ENCODE measurements at regions not wholly inside any gene's neighbourhood (a gene's known extent, or its start where the extent isn't known, plus 50 kb on each side); places are given as distances from the start of the nearest gene placed in this dataset.

DNA sequence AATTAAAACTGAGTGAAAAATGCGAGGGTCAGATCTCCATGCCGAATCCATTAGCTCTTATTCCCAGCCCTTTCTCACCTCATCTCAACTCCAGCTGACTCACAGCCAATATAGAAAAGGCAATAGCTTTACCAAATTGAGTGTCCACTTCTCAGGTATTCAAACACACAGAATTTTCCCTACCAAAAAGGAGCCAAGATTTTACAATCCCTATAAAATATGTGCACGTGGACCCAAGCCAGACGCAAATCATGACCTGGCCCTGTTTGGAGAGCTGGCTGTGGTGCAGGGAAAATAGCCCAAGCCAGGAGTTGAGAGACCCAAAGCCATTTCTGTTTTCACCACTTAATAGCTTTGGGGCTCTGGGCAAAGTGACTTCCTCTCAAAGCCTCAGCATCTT lies 379.7 kb upstream of the AUTS2 start:
- intact Hi-C loops (cut with DNase I; ENCODE audit: low total_unique reads) = no loop called here
- no peak for DNase-seq
- in situ Hi-C loops (cut with MboI; ENCODE audit: low sequenced_read_pairs in 4 of 4) = no loop called here

GRCh38 chr7:69219381-69219780 lies 378.9 kb upstream of the AUTS2 start:
- no peak overlapping the region for H3K27ac ChIP-seq
- intact Hi-C loops (cut with DNase I; ENCODE audit: low total_unique reads) = no loop called here
- H3K27me3 ChIP-seq = no peaks in the 10 kb centered on the region
- ATAC-seq = no peak
- no peak overlapping the region for H3K4me3 ChIP-seq
- H3K9me3 ChIP-seq = no peaks in the 10 kb centered on the region
- TF ChIP-seq, protein P1, sequence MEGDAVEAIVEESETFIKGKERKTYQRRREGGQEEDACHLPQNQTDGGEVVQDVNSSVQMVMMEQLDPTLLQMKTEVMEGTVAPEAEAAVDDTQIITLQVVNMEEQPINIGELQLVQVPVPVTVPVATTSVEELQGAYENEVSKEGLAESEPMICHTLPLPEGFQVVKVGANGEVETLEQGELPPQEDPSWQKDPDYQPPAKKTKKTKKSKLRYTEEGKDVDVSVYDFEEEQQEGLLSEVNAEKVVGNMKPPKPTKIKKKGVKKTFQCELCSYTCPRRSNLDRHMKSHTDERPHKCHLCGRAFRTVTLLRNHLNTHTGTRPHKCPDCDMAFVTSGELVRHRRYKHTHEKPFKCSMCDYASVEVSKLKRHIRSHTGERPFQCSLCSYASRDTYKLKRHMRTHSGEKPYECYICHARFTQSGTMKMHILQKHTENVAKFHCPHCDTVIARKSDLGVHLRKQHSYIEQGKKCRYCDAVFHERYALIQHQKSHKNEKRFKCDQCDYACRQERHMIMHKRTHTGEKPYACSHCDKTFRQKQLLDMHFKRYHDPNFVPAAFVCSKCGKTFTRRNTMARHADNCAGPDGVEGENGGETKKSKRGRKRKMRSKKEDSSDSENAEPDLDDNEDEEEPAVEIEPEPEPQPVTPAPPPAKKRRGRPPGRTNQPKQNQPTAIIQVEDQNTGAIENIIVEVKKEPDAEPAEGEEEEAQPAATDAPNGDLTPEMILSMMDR (IDR thresholded peaks at IDR 0.05 in 4 of 5, conservative IDR thresholded peaks at IDR 0.05 in 1 of 5) = no peak
- no peak for TF ChIP-seq POLR2A (IDR thresholded peaks at IDR 0.05)
- no peaks in the 10 kb centered on the region for H3K36me3 ChIP-seq
- DNase-seq = no peak
- H3K4me1 ChIP-seq = no peaks in the 10 kb centered on the region
- in situ Hi-C loops (cut with MboI; ENCODE audit: low sequenced_read_pairs in 4 of 4) = no loop called here

More for the DNA sequence above, 379.7 kb upstream of the AUTS2 start:
- no peak for ATAC-seq
- Histone ChIP-seq H3K27me3 (no peaks in the 10 kb centered on the region), H3K4me3 (no peak overlapping the region), H3K4me1 (no peaks in the 10 kb centered on the region), H3K9me3 (no peaks in the 10 kb centered on the region), H3K27ac (no peak overlapping the region), H3K36me3 (no peaks in the 10 kb centered on the region)
- no peak for TF ChIP-seq POLR2A (IDR thresholded peaks at IDR 0.05)
- TF ChIP-seq, protein P1 (IDR thresholded peaks at IDR 0.05 in 4 of 5, conservative IDR thresholded peaks at IDR 0.05 in 1 of 5) = no peak

- intact Hi-C loops (cut with DNase I; ENCODE audit: low total_unique reads) (no loop called here), in situ Hi-C loops (cut with MboI; ENCODE audit: low sequenced_read_pairs in 4 of 4) (no loop called here)
- no peak overlapping the region for H3K27ac ChIP-seq
- H3K4me1 ChIP-seq = no peaks in the 10 kb centered on the region
- no peaks in the 10 kb centered on the region for H3K27me3 ChIP-seq
- no peaks in the 10 kb centered on the region for H3K9me3 ChIP-seq
- no peak for ATAC-seq
- TF ChIP-seq, protein P1 (IDR thresholded peaks at IDR 0.05 in 4 of 5, conservative IDR thresholded peaks at IDR 0.05 in 1 of 5) = no peak
- TF ChIP-seq POLR2A (IDR thresholded peaks at IDR 0.05) = no peak
- H3K4me3 ChIP-seq = no peak overlapping the region
- no peak for DNase-seq
- H3K36me3 ChIP-seq = no peaks in the 10 kb centered on the region
Measured at GRCh38 chr7:69225259-69225943, 372.9 kb upstream of the AUTS2 start.

DNA sequence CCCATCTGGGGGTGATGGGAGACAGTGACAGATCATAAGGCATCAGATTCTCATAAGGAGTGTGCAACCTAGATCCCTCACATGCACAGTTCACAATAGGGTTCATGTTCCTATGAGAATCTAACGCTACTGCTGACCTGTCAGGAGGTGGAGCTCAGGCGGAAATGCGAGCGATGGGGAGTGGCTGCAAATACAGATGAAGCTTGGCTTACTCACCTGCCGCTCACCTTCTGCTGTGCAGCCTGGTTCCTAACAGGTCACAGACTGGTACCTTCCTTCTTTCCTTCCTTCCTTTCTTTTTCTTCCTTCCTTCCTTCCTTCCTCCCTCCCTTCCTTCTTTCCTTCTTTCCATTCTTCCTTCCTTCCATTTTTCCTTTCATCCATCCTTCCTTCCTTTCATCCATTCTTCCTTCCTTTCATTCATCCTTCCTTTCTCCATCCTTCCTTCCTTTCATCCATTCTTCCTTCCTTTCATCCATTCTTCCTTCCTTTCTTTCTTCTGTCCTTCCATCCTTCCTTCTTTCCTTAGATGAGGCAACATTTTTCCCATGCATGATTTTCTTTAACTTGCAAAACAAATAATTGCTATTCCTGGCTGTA lies 370.0 kb upstream of the AUTS2 start:
- Histone ChIP-seq H3K9me3 (no peaks in the 10 kb centered on the region), H3K27ac (no peak overlapping the region), H3K36me3 (no peaks in the 10 kb centered on the region), H3K4me3 (no peak overlapping the region), H3K27me3 (no peaks in the 10 kb centered on the region), H3K4me1 (no peaks in the 10 kb centered on the region)
- intact Hi-C loops (cut with DNase I; ENCODE audit: low total_unique reads) = no loop called here
- ATAC-seq (no peak), DNase-seq (no peak)
- TF ChIP-seq, protein P1 (IDR thresholded peaks at IDR 0.05 in 4 of 5, conservative IDR thresholded peaks at IDR 0.05 in 1 of 5) = no peak
- TF ChIP-seq POLR2A (IDR thresholded peaks at IDR 0.05) = no peak
- in situ Hi-C loops (cut with MboI; ENCODE audit: low sequenced_read_pairs in 4 of 4) = no loop called here

Data from gastrocnemius medialis (tissue), 4 donors.